OCI-LY7 (cell line): ENCODE measurements at regions not wholly inside any gene's neighbourhood (a gene's known extent, or its start where the extent isn't known, plus 50 kb on each side); places are given as distances from the start of the nearest gene placed in this dataset.

Source experiments
- CTCF ChIP-seq: fragments of 200-600 bp; sonication (generic); conservative IDR thresholded peaks from 2 replicates; pipeline ENCODE4 v1.5.1; 2014; ENCODE audit warnings: mild to moderate bottlenecking, antibody characterized with exemption, low read length, moderate library complexity, mixed read lengths
- EZH2phosphoT487 ChIP-seq: fragments of 200-600 bp; sonication (generic); IDR thresholded peaks from 2 replicates; pipeline ENCODE4 v1.6.1; 2018; ENCODE audit warnings: low read depth, borderline replicate concordance, mild to moderate bottlenecking, mixed run types, antibody characterized with exemption, low read length, moderate library complexity, mixed read lengths

GRCh38 chr7:125382401-125382800 is 452.8 kb upstream of the POT1 start:
- TF ChIP-seq CTCF (no peak), EZH2phosphoT487 (no peak)
